ENCODE measurements at regions not wholly inside any gene's neighbourhood (a gene's known extent, or its start where the extent isn't known, plus 50 kb on each side); places are given as distances from the start of the nearest gene placed in this dataset.

DNA sequence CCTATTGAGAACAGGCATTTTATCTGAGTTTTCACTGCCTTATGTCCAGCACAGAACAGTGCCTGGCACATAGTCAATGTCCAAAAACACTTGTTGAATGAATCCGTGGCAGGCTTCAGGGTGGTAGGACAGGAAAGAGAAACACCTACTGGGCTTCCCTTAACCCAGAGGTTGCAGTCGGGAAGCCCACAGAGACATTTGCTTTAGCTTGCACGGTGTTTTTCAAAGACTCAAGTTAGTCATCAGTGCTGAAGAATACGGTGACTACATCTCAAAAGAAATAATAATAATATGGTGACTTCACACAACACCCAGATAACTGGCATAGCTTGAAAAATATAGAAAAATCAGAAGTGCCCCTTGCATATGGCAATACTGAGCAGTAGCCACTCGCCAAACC is 160.4 kb downstream of the CD83 start:
- Histone ChIP-seq H3K27ac (ENCODE audit: low read depth, low read length) (no peak overlapping the region), H3K4me3 (ENCODE audit: low read length) (no peak overlapping the region), H3K9ac (ENCODE audit: low read depth, low read length) (no peak overlapping the region), H3K27me3 (ENCODE audit: insufficient read depth, low read length) (peaks cover 14% of the 10 kb centered on the region), H3K4me1 (ENCODE audit: insufficient read depth, low read length) (peaks cover 15% of the 10 kb centered on the region), H3K9me3 (ENCODE audit: insufficient read depth, low read depth, low read length) (no peaks in the 10 kb centered on the region), H3K36me3 (ENCODE audit: insufficient read depth, low read length) (no peaks in the 10 kb centered on the region)
- 94% methylated on average over 5 of the region's 5 CpGs for WGBS

DNA sequence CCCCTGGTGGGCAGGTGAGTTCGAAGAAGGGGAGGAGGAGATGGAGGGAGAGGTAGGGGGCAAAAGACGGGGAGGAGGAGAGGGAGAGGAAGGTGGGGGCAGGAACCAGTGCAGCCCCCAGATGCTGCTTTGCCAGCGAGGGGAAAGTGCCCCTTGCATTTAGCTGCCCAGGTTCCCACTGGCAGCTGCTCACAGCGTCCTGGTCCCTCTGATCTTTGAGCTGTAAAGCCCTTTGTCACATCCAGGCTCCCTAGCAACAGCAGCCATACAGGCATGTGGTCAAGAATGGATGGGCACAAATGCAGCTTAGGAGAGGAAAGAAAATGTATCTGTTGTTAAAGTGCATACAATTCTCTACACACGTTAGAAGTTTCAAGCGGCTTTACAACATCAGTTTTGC is 160.9 kb downstream of the CD83 start:
- Histone ChIP-seq H3K27me3 (ENCODE audit: insufficient read depth, low read length) (peaks cover 14% of the 10 kb centered on the region), H3K9me3 (ENCODE audit: insufficient read depth, low read depth, low read length) (no peaks in the 10 kb centered on the region), H3K4me1 (ENCODE audit: insufficient read depth, low read length) (peaks cover 11% of the 10 kb centered on the region), H3K36me3 (ENCODE audit: insufficient read depth, low read length) (no peaks in the 10 kb centered on the region), H3K4me3 (ENCODE audit: low read length) (no peak overlapping the region), H3K27ac (ENCODE audit: low read depth, low read length) (no peak overlapping the region), H3K9ac (ENCODE audit: low read depth, low read length) (no peak overlapping the region)
- WGBS = 88% methylated on average over 6 of the region's 6 CpGs

DNA sequence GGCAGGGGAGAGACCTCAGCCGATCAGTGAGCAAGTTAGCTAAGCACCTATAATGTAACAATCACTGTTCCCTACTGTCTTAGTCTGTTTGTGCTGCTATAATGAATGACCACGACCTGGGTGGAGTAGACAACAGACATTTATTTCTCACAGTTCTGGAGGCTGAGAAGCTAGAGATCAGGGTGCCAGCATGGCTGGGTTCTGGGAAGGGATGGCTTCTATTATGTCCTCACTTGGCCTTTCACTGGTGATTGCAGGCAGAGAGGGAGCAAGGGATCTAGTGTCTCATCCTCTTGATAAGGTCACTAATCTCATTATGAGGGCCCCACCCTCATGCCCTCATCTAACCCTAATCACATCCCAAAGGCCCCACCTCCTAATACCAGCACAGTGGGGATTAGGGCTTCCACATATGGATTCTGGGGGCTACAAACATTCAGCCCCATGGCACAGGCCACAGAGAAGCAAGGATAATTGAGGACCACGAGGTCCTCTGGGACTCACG is 162.5 kb downstream of the CD83 start:
- Histone ChIP-seq H3K36me3 (ENCODE audit: insufficient read depth, low read length) (no peaks in the 10 kb centered on the region), H3K9ac (ENCODE audit: low read depth, low read length) (no peak overlapping the region), H3K9me3 (ENCODE audit: insufficient read depth, low read depth, low read length) (no peaks in the 10 kb centered on the region), H3K4me3 (ENCODE audit: low read length) (no peak overlapping the region), H3K27ac (ENCODE audit: low read depth, low read length) (no peak overlapping the region), H3K27me3 (ENCODE audit: insufficient read depth, low read length) (no peaks in the 10 kb centered on the region), H3K4me1 (ENCODE audit: insufficient read depth, low read length) (peaks cover 6% of the 10 kb centered on the region)
- 88% methylated on average over 3 of the region's 4 CpGs for WGBS

DNA sequence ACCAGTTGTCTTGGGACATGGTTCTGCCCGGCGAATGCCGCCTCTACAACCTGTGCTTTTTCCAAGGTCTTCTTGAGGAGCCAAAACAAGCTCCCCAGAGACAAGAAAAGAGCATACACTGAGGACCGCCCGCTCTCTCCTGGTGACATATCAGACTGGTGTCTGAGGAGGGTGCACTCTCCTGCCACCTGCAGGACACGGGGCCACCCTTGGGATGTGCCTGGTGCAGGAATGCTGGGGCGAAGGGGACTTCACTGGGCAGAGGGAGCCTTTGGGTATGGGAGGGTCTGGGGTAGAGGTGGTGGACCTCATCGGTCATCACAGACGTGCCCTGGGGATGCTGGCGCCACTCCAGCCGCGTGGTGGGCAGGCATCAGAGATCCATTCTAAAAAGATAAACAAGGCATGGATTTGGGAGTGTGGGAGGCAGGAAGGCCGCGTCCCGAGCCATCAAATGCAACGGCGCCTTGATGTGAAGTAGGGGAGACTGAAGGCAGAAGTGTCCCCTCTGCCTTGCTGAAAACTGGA is 163.3 kb downstream of the CD83 start:
- peaks cover 14% of the 10 kb centered on the region for H3K4me1 ChIP-seq (ENCODE audit: insufficient read depth, low read length)
- no peaks in the 10 kb centered on the region for H3K36me3 ChIP-seq (ENCODE audit: insufficient read depth, low read length)
- WGBS = 91% methylated on average over 17 of the region's 17 CpGs
- H3K9ac ChIP-seq (ENCODE audit: low read depth, low read length) = no peak overlapping the region
- no peaks in the 10 kb centered on the region for H3K9me3 ChIP-seq (ENCODE audit: insufficient read depth, low read depth, low read length)
- no peaks in the 10 kb centered on the region for H3K27me3 ChIP-seq (ENCODE audit: insufficient read depth, low read length)
- H3K4me3 ChIP-seq (ENCODE audit: low read length) = no peak overlapping the region
- H3K27ac ChIP-seq (ENCODE audit: low read depth, low read length) = no peak overlapping the region

DNA sequence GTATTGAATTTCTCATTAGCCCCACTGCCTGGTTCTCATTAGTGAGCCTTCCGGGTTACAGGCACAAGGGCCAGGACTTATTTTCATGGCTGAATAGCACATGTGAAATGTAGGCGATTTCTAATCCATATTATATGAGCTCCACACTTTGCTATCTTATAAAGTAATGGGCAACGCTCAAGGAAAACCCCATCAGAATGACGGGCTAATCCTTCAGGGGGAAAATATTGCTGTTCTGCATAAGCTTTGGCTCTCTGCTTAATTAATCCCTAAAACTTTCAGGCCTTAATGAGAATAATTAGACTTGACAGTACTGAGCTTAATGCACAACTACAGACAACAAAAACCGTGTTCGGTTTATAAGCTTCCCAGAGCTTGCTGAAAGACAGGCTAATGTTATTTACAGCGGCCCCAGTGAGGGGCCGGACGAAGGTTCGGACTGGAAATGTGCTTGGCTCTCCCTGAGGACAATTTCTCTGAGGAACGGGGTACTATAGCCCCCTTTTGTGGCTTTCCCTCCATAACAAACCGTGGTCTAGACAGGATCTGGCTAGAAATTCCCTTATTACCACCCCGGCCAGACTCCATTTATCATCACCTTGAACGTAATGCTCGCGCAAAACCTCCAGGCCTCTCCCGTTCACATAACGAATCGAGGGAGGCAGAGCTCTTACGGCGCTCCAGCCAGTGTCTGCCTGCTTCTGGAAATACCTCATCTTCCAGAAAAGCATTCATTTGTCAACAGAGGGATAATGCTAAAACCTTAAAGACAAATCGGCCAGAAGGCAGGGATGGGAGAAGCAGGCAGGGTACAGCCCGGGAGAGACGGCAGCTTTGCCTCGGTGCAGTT is 164.5 kb downstream of the CD83 start:
- Histone ChIP-seq H3K9me3 (ENCODE audit: insufficient read depth, low read depth, low read length) (no peaks in the 10 kb centered on the region), H3K36me3 (ENCODE audit: insufficient read depth, low read length) (no peaks in the 10 kb centered on the region), H3K4me3 (ENCODE audit: low read length) (no peak overlapping the region), H3K27me3 (ENCODE audit: insufficient read depth, low read length) (no peaks in the 10 kb centered on the region), H3K9ac (ENCODE audit: low read depth, low read length) (no peak overlapping the region), H3K4me1 (ENCODE audit: insufficient read depth, low read length) (peaks cover 25% of the 10 kb centered on the region), H3K27ac (ENCODE audit: low read depth, low read length) (no peak overlapping the region)
- 94% methylated on average over 25 of the region's 25 CpGs for WGBS

DNA sequence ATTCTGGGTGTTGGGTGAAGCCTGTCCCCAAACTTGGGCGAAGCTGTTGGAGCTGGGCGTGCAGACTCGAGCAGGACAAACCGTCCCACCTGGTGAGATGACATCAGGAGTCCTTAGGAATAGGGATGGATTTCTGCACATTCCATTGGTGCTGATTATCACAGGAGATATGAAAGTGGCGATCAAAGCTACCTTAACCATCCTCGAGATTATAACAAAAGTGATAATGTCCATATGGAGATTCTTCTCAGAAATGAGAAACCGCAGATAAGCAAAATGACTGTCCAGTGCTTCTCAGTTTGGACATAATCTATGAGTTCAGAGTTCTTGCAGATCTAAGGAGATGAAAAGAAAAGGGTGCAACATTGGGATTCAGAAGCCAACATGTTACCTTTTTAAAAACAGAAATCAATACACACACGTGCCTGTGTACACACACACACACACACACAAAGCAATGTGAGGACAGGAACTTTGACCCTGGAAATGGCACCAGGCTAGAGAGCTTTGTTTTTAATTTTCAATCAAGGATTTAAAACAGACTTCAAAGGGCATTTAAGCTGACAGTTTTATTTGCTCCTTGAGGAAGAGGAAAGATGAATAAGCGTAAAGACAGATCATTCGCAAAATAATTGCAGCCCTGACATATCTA is 165.4 kb downstream of the CD83 start:
- Histone ChIP-seq H3K27ac (ENCODE audit: low read depth, low read length) (no peak overlapping the region), H3K27me3 (ENCODE audit: insufficient read depth, low read length) (no peaks in the 10 kb centered on the region), H3K4me3 (ENCODE audit: low read length) (no peak overlapping the region), H3K36me3 (ENCODE audit: insufficient read depth, low read length) (peaks cover under 1% of the 10 kb centered on the region; the same call in 1 of the 2 replicates), H3K9me3 (ENCODE audit: insufficient read depth, low read depth, low read length) (no peaks in the 10 kb centered on the region), H3K4me1 (ENCODE audit: insufficient read depth, low read length) (peaks cover 29% of the 10 kb centered on the region), H3K9ac (ENCODE audit: low read depth, low read length) (no peak overlapping the region)
- WGBS = 93% methylated on average over 10 of the region's 10 CpGs

DNA sequence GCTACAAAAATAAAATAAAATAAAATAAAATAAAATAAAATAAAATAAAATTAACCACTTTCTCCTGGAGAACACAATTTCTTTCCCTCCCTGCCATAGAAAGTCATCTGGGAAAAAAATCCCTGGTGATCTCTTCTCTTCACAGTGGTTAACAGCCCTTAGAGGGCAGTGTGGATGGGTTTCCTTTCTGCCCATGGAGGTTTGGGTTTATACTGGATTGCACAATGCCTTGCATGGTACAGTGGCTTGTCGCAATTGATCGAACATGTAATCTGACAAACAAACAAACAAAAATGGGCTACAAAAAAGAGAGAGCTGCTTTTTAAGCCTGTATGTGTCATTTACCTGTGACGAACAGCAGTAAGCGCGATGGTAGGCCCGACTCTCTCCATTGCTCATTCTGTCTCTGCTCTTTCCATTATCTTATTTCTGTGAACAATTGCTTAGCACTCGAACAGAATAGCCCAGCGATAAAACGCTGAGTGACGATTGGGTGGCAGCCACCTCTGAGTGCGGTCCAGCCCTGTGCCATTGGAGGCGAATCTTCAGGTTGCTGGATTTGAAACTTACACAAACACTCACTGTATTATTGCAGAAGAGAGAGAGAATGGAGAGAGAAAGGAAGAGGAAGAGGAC is 166.1 kb downstream of the CD83 start:
- Histone ChIP-seq H3K27ac (ENCODE audit: low read depth, low read length) (no peak overlapping the region), H3K4me1 (ENCODE audit: insufficient read depth, low read length) (peaks cover 31% of the 10 kb centered on the region)
- 94% methylated on average over 12 of the region's 12 CpGs for WGBS

DNA sequence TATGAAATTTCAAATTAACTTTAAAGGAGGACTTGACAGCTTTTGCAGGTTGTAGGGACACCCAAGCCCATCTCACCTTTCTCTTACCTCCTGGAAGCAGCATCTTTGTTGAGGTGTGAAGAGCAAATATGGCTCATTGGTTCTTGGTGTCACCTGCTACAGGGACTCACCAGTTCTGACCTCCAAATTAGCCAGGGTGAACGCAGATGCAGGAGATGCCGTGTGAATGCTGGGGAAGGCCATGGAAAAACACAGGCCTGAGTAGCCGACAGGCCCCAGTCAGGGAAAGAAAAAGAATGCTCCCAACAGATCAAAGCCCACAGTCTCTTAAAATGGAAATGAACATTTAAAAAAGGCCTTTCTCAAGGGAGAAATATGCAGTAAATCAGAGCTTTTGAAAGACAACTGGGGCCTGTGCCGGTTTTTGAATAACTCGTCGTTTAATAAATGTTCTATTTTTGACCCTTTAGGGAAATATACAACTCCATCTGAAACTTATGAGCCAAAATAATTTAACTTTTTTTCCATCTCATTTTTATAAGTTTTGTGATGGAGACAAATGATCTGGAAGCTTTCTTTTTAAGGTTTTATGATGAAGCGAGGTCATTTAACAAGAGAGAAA is 167.5 kb downstream of the CD83 start:
- no peaks in the 10 kb centered on the region for H3K27me3 ChIP-seq (ENCODE audit: insufficient read depth, low read length)
- peaks cover 7% of the 10 kb centered on the region; the same call in 1 of the 2 replicates for H3K36me3 ChIP-seq (ENCODE audit: insufficient read depth, low read length)
- 55% methylated on average over 7 of the region's 7 CpGs for WGBS
- H3K9me3 ChIP-seq (ENCODE audit: insufficient read depth, low read depth, low read length) = no peaks in the 10 kb centered on the region
- no peak overlapping the region for H3K9ac ChIP-seq (ENCODE audit: low read depth, low read length)
- H3K4me3 ChIP-seq (ENCODE audit: low read length) = no peak overlapping the region
- no peak overlapping the region; the same call in 1 of the 2 replicates for H3K27ac ChIP-seq (ENCODE audit: low read depth, low read length)
- peaks cover 33% of the 10 kb centered on the region for H3K4me1 ChIP-seq (ENCODE audit: insufficient read depth, low read length)

More for the DNA sequence above, 166.1 kb downstream of the CD83 start:
- Histone ChIP-seq H3K9me3 (ENCODE audit: insufficient read depth, low read depth, low read length) (no peaks in the 10 kb centered on the region), H3K4me3 (ENCODE audit: low read length) (no peak overlapping the region), H3K36me3 (ENCODE audit: insufficient read depth, low read length) (peaks cover 5% of the 10 kb centered on the region; the same call in 1 of the 2 replicates), H3K9ac (ENCODE audit: low read depth, low read length) (no peak overlapping the region), H3K27me3 (ENCODE audit: insufficient read depth, low read length) (no peaks in the 10 kb centered on the region)

DNA sequence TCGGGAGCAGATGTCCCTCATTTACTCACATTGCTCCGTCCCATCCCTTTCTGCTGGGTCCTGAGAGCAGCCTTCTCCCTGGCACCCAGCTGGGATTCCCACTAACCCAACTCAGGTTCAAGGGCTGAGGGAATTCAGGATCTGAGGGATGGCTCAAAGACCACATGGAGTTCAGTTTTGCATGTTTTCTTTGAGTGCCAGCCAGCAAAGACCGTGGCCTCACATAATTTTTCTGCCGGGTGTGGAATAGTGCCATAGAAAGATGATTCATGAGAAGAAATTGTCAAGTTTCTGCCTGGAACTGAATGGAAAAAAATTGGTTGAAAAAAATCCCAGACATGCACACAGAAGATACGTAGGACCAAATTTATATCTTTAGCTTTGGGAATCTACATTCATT is 168.6 kb downstream of the CD83 start:
- Histone ChIP-seq H3K9ac (ENCODE audit: low read depth, low read length) (no peak overlapping the region), H3K4me3 (ENCODE audit: low read length) (no peak overlapping the region), H3K27me3 (ENCODE audit: insufficient read depth, low read length) (no peaks in the 10 kb centered on the region), H3K36me3 (ENCODE audit: insufficient read depth, low read length) (peaks cover 10% of the 10 kb centered on the region; the same call in 1 of the 2 replicates), H3K9me3 (ENCODE audit: insufficient read depth, low read depth, low read length) (no peaks in the 10 kb centered on the region), H3K4me1 (ENCODE audit: insufficient read depth, low read length) (peaks cover 34% of the 10 kb centered on the region), H3K27ac (ENCODE audit: low read depth, low read length) (no peak overlapping the region)
- 63% methylated on average over 5 of the region's 5 CpGs for WGBS

DNA sequence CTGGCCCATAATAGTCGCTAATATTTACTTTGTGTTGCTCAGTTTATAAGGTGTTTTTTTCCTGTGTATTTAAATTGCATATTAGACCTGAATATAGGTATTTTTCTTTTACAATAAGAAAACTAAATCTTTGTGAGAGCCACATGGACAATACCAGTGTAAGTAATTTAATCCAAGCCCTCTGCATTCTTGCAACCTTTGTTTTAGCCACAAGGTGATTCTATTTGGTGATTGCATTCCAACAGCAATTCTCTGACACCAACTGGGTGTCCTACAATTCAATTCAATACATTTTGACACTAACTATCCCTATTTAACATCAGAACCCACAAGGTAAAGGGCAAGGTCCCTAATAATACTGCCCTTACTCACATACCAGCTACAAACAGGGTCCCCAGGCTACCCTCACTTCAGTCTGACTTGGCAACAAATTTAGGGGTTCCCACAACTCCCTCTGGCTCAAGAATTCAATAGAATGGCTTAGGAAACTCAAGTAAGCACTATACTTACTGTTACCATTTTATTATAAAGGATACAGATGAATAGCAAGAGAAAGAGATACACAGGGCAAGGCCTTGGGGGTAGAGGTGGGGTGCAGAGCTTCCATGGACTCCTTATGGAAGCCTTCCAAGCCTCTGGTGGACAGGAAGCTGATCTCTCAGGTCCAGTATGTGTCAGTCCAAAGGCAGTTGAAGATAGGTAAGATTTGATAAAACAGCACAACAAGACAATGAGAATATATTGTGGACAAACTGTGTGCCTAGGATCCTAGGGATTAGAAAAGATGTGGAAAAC is 169.3 kb downstream of the CD83 start:
- 88% methylated on average over 1 of the region's 1 CpG for WGBS
- no peaks in the 10 kb centered on the region for H3K27me3 ChIP-seq (ENCODE audit: insufficient read depth, low read length)
- no peaks in the 10 kb centered on the region for H3K9me3 ChIP-seq (ENCODE audit: insufficient read depth, low read depth, low read length)
- no peak overlapping the region for H3K27ac ChIP-seq (ENCODE audit: low read depth, low read length)
- no peak overlapping the region for H3K4me3 ChIP-seq (ENCODE audit: low read length)
- H3K9ac ChIP-seq (ENCODE audit: low read depth, low read length) = no peak overlapping the region
- peaks cover 10% of the 10 kb centered on the region; the same call in 1 of the 2 replicates for H3K36me3 ChIP-seq (ENCODE audit: insufficient read depth, low read length)
- peaks cover 34% of the 10 kb centered on the region for H3K4me1 ChIP-seq (ENCODE audit: insufficient read depth, low read length)
